Spleen (tissue), 7 donors: ENCODE measurements at regions not wholly inside any gene's neighbourhood (a gene's known extent, or its start where the extent isn't known, plus 50 kb on each side); places are given as distances from the start of the nearest gene placed in this dataset.

Source experiments
- CTCF ChIP-seq, 11 experiments: fragments of 200-600 bp in 7 of 11; fragments of 450-650 bp in 4 of 11; sonication (generic) in 4 of 11; IDR thresholded peaks in 8 of 11; conservative IDR thresholded peaks in 3 of 11; 1 replicate in 7 of 11; 2 replicates in 4 of 11; pipeline versions ENCODE4 v1.4.0 to v1.8.0; 2016 to 2021; ENCODE audit warnings: antibody characterized with exemption in 11 of 11, inconsistent platforms in 4 of 11, mild to moderate bottlenecking in 1 of 11
- POLR2A ChIP-seq, 3 donors: fragments of 450-650 bp; IDR thresholded peaks; one replicate each; pipeline ENCODE4 v1.5.1; 2017; ENCODE audit warnings: antibody characterized with exemption in 3 of 3, mild to moderate bottlenecking in 1 of 3
- donor health status: DM: no; HTN: no; CAD: no; lungs with moderate emphysema.
- donor health status: DM: no; HTN: no; CAD: no.
- donor health status: DM: no; HTN: no; CAD: no.

GRCh38 chr5:63774939-63775338 is 187.3 kb downstream of the HTR1A start:
- TF ChIP-seq POLR2A (IDR thresholded peaks at IDR 0.05) (no peak), CTCF (IDR thresholded peaks at IDR 0.05 in 8 of 11, conservative IDR thresholded peaks at IDR 0.05 in 3 of 11) (no peak)
